ENCODE measurements at regions not wholly inside any gene's neighbourhood (a gene's known extent, or its start where the extent isn't known, plus 50 kb on each side); places are given as distances from the start of the nearest gene placed in this dataset.

- no peaks in the 10 kb centered on the region for H3K4me1 ChIP-seq (ENCODE audit: insufficient read depth, low read length)
- Mint-ChIP-seq H3K27me3 (peaks cover 9 to 12% of the 10 kb centered on the region in 2 donors), H3K4me3 (no peak overlapping the region), H3K9me3 (no peaks in the 10 kb centered on the region), H3K27ac (no peak overlapping the region), H3K4me1 (no peaks in the 10 kb centered on the region), H3K36me3 (no peaks in the 10 kb centered on the region)
- CTCF ChIA-PET (ENCODE audit: partially characterized antibody): no interaction called here
- intact Hi-C loops (cut with micrococcal nuclease): no loop called here
- POLR2A ChIA-PET (ENCODE audit: partially characterized antibody): no interaction called here
- H3K27me3 ChIP-seq (ENCODE audit: insufficient read depth, low read length): no peaks in the 10 kb centered on the region
- H3K27ac ChIP-seq (ENCODE audit: low read depth, low read length): no peak overlapping the region
- DNase-seq: no peak
- no peak overlapping the region for H3K4me3 ChIP-seq (ENCODE audit: low read length in 2 of 2)
- no peaks in the 10 kb centered on the region for H3K36me3 ChIP-seq (ENCODE audit: insufficient read depth, low read length)
- H3K9me3 ChIP-seq (ENCODE audit: control insufficient read depth in 1 of 2, low read length in 2 of 2): no peaks in the 10 kb centered on the region
These were observed 58.7 kb upstream of the CHST1 start for GRCh38 chr11:45724153-45724552.

- Histone ChIP-seq H3K36me3 (ENCODE audit: insufficient read depth, low read length) (no peaks in the 10 kb centered on the region), H3K27me3 (ENCODE audit: insufficient read depth, low read length) (no peaks in the 10 kb centered on the region), H3K9me3 (ENCODE audit: control insufficient read depth in 1 of 2, low read length in 2 of 2) (no peaks in the 10 kb centered on the region), H3K27ac (ENCODE audit: low read depth, low read length) (no peak overlapping the region), H3K4me3 (ENCODE audit: low read length in 2 of 2) (no peak overlapping the region), H3K4me1 (ENCODE audit: insufficient read depth, low read length) (no peaks in the 10 kb centered on the region)
- no peak for DNase-seq
- POLR2A ChIA-PET (ENCODE audit: partially characterized antibody): no interaction called here
- intact Hi-C loops (cut with micrococcal nuclease): no loop called here
- CTCF ChIA-PET (ENCODE audit: partially characterized antibody): no interaction called here
- Mint-ChIP-seq H3K4me3 (no peak overlapping the region), H3K9me3 (no peaks in the 10 kb centered on the region), H3K36me3 (no peaks in the 10 kb centered on the region), H3K27ac (no peak overlapping the region), H3K4me1 (no peaks in the 10 kb centered on the region), H3K27me3 (peaks cover 9 to 12% of the 10 kb centered on the region in 2 donors)
These were observed 58.0 kb upstream of the CHST1 start for GRCh38 chr11:45723397-45723796.

- Mint-ChIP-seq H3K4me1 (no peaks in the 10 kb centered on the region), H3K27me3 (peaks cover 9 to 15% of the 10 kb centered on the region in 2 donors), H3K9me3 (no peaks in the 10 kb centered on the region)
These were observed 56.7 kb upstream of the CHST1 start for GRCh38 chr11:45722144-45722543.

GRCh38 chr11:45717526-45717925, 52.1 kb upstream of the CHST1 start:
- H3K36me3 Mint-ChIP-seq: no peaks in the 10 kb centered on the region
- peaks cover 13 to 22% of the 10 kb centered on the region in 2 donors for H3K27me3 Mint-ChIP-seq
- H3K4me1 Mint-ChIP-seq: no peaks in the 10 kb centered on the region
- no peak for DNase-seq
- H3K9me3 Mint-ChIP-seq: no peaks in the 10 kb centered on the region
- no peak overlapping the region for H3K4me3 Mint-ChIP-seq
- no peaks in the 10 kb centered on the region for H3K9me3 ChIP-seq (ENCODE audit: control insufficient read depth in 1 of 2, low read length in 2 of 2)
- no peaks in the 10 kb centered on the region for H3K4me1 ChIP-seq (ENCODE audit: insufficient read depth, low read length)
- POLR2A ChIA-PET (ENCODE audit: partially characterized antibody): no interaction called here
- no peak overlapping the region for H3K4me3 ChIP-seq (ENCODE audit: low read length in 2 of 2)
- CTCF ChIA-PET (ENCODE audit: partially characterized antibody): no interaction called here
- intact Hi-C loops (cut with micrococcal nuclease): no loop called here
- H3K27me3 ChIP-seq (ENCODE audit: insufficient read depth, low read length): no peaks in the 10 kb centered on the region
- H3K27ac Mint-ChIP-seq: no peak overlapping the region
- no peak overlapping the region for H3K27ac ChIP-seq (ENCODE audit: low read depth, low read length)
- no peaks in the 10 kb centered on the region for H3K36me3 ChIP-seq (ENCODE audit: insufficient read depth, low read length)

More at GRCh38 chr11:45722144-45722543, 56.7 kb upstream of the CHST1 start:
- Histone ChIP-seq H3K4me1 (ENCODE audit: insufficient read depth, low read length) (no peaks in the 10 kb centered on the region), H3K36me3 (ENCODE audit: insufficient read depth, low read length) (no peaks in the 10 kb centered on the region), H3K9me3 (ENCODE audit: control insufficient read depth in 1 of 2, low read length in 2 of 2) (no peaks in the 10 kb centered on the region), H3K4me3 (ENCODE audit: low read length in 2 of 2) (no peak overlapping the region), H3K27me3 (ENCODE audit: insufficient read depth, low read length) (no peaks in the 10 kb centered on the region), H3K27ac (ENCODE audit: low read depth, low read length) (no peak overlapping the region)
- no peak overlapping the region for H3K27ac Mint-ChIP-seq
- intact Hi-C loops (cut with micrococcal nuclease): no loop called here
- POLR2A ChIA-PET (ENCODE audit: partially characterized antibody): no interaction called here
- H3K36me3 Mint-ChIP-seq: no peaks in the 10 kb centered on the region
- no peak for DNase-seq
- CTCF ChIA-PET (ENCODE audit: partially characterized antibody): no interaction called here
- no peak overlapping the region for H3K4me3 Mint-ChIP-seq

GRCh38 chr11:45715418-45715817, 50.0 kb upstream of the CHST1 start:
- H3K36me3 ChIP-seq (ENCODE audit: insufficient read depth, low read length): no peaks in the 10 kb centered on the region
- H3K4me3 ChIP-seq (ENCODE audit: low read length in 2 of 2): no peak overlapping the region
- H3K27ac Mint-ChIP-seq: no peak overlapping the region
- H3K36me3 Mint-ChIP-seq: no peaks in the 10 kb centered on the region
- intact Hi-C loops (cut with micrococcal nuclease): no loop called here
- H3K27me3 ChIP-seq (ENCODE audit: insufficient read depth, low read length): no peaks in the 10 kb centered on the region
- no peaks in the 10 kb centered on the region for H3K9me3 Mint-ChIP-seq
- CTCF ChIA-PET (ENCODE audit: partially characterized antibody): no interaction called here
- H3K9me3 ChIP-seq (ENCODE audit: control insufficient read depth in 1 of 2, low read length in 2 of 2): no peaks in the 10 kb centered on the region
- no peaks in the 10 kb centered on the region for H3K4me1 ChIP-seq (ENCODE audit: insufficient read depth, low read length)
- POLR2A ChIA-PET (ENCODE audit: partially characterized antibody): no interaction called here
- DNase-seq: no peak
- peaks cover 16 to 29% of the 10 kb centered on the region in 2 donors for H3K27me3 Mint-ChIP-seq
- no peaks in the 10 kb centered on the region for H3K4me1 Mint-ChIP-seq
- H3K27ac ChIP-seq (ENCODE audit: low read depth, low read length): no peak overlapping the region
- H3K4me3 Mint-ChIP-seq: no peak overlapping the region
